Trophoblast cell (in vitro differentiated cells and primary cell): ENCODE measurements at regions not wholly inside any gene's neighbourhood (a gene's known extent, or its start where the extent isn't known, plus 50 kb on each side); places are given as distances from the start of the nearest gene placed in this dataset.

Source experiments
- DNase-seq, 2 donors: peaks; one replicate each; pipeline ENCODE4 v3.0.0-alpha.2; 2016
- H2AFZ ChIP-seq: 2 replicates; pipeline ENCODE4 v1.6.1; 2013; ENCODE audit warnings: low read length, moderate library complexity, mild to moderate bottlenecking; ENCODE audit not compliant: insufficient read depth, poor library complexity
- H2AK5ac ChIP-seq: 2 replicates; pipeline ENCODE4 v1.6.1; 2013; ENCODE audit warnings: mild to moderate bottlenecking, low read length
- H2BK120ac ChIP-seq: 2 replicates; pipeline ENCODE4 v1.6.1; 2013; ENCODE audit warnings: low read length, mild to moderate bottlenecking, moderate library complexity; ENCODE audit not compliant: insufficient read depth, poor library complexity
- H2BK12ac ChIP-seq: 2 replicates; pipeline ENCODE4 v1.6.1; 2013; ENCODE audit warnings: mild to moderate bottlenecking, low read length, moderate library complexity
- H2BK5ac ChIP-seq: 2 replicates; pipeline ENCODE4 v1.6.1; 2013; ENCODE audit warnings: low read length, low read depth, moderate library complexity, mild to moderate bottlenecking; ENCODE audit not compliant: poor library complexity
- H3K14ac ChIP-seq: 2 replicates; pipeline ENCODE4 v1.6.1; 2013; ENCODE audit warnings: mild to moderate bottlenecking, low read length
- H3K18ac ChIP-seq: 2 replicates; pipeline ENCODE4 v1.6.1; 2013; ENCODE audit warnings: mild to moderate bottlenecking, low read length
- H3K23ac ChIP-seq: 2 replicates; pipeline ENCODE4 v1.6.1; 2013; ENCODE audit warnings: low read length
- H3K27ac ChIP-seq: 2 replicates; pipeline ENCODE4 v1.5.1; 2013; ENCODE audit warnings: low read depth, mild to moderate bottlenecking, inconsistent platforms, low read length, moderate library complexity
- H3K27me3 ChIP-seq: 2 replicates; pipeline ENCODE4 v1.6.1; 2013; ENCODE audit warnings: inconsistent platforms, mild to moderate bottlenecking, low read length, moderate library complexity; ENCODE audit not compliant: insufficient read depth
- H3K36me3 ChIP-seq, 2 experiments: 1 replicate in 1 of 2; 2 replicates in 1 of 2; pipeline ENCODE4 v1.6.1; 2013; ENCODE audit warnings: low read length in 2 of 2, mild to moderate bottlenecking in 2 of 2, moderate library complexity in 1 of 2; ENCODE audit not compliant: insufficient read depth in 2 of 2, control insufficient read depth in 1 of 2
- H3K4ac ChIP-seq: 2 replicates; pipeline ENCODE4 v1.6.1; 2013; ENCODE audit warnings: low read depth, mild to moderate bottlenecking, low read length, moderate library complexity
- H3K4me1 ChIP-seq, 2 experiments: 1 replicate in 1 of 2; 2 replicates in 1 of 2; pipeline ENCODE4 v1.6.1; 2013; ENCODE audit warnings: low read length in 2 of 2, mild to moderate bottlenecking in 2 of 2, moderate library complexity in 1 of 2; ENCODE audit not compliant: insufficient read depth in 2 of 2, control insufficient read depth in 1 of 2
- H3K4me2 ChIP-seq: 2 replicates; pipeline ENCODE4 v1.6.1; 2013; ENCODE audit warnings: inconsistent platforms, mild to moderate bottlenecking, low read length, moderate library complexity
- H3K4me3 ChIP-seq: 2 replicates; pipeline ENCODE4 v1.5.1; 2013; ENCODE audit warnings: mild to moderate bottlenecking, low read depth, low read length, inconsistent platforms
- H3K79me1 ChIP-seq: one replicate; pipeline ENCODE4 v1.6.1; 2013; ENCODE audit warnings: low read length
- H3K79me2 ChIP-seq: 2 replicates; pipeline ENCODE4 v1.6.1; 2013; ENCODE audit warnings: low read length, mild to moderate bottlenecking; ENCODE audit not compliant: control insufficient read depth, insufficient read depth, poor library complexity
- H3K9ac ChIP-seq: 2 replicates; pipeline ENCODE4 v1.6.1; 2013; ENCODE audit warnings: mild to moderate bottlenecking, low read length
- H3K9me3 ChIP-seq: 2 replicates; pipeline ENCODE4 v1.6.1; 2013; ENCODE audit warnings: low read depth, mild to moderate bottlenecking, control low read depth, inconsistent platforms, low read length; ENCODE audit not compliant: insufficient read depth
- H4K12ac ChIP-seq: 2 replicates; pipeline ENCODE4 v1.6.1; 2013; ENCODE audit warnings: low read depth, mild to moderate bottlenecking, low read length, moderate library complexity
- H4K8ac ChIP-seq: 2 replicates; pipeline ENCODE4 v1.6.1; 2013; ENCODE audit warnings: low read depth, mild to moderate bottlenecking, low read length, moderate library complexity
- H4K91ac ChIP-seq: one replicate; pipeline ENCODE4 v1.6.1; 2013; ENCODE audit warnings: low read depth, mild to moderate bottlenecking, low read length, moderate library complexity
- WGBS: extraction: QIAGEN DNeasy Blood & Tissue Kit; methylation state at CpG from one replicate; pipeline ENCODE4 v1.1.7; 2013; ENCODE audit warnings: missing lambda C conversion rate; ENCODE audit not compliant: insufficient read length, insufficient coverage; ENCODE audit errors: extremely low coverage; 5-methylcytosine and 5-hydroxymethylcytosine counted together

GRCh38 chr14:58912799-58913432 is 275.2 kb downstream of the DACT1 start:
- Histone ChIP-seq H3K36me3 (no peaks in the 10 kb centered on the region), H3K27ac (no peak overlapping the region), H3K23ac (no peak overlapping the region), H3K14ac (no peak overlapping the region), H3K4me2 (no peak overlapping the region), H3K4me1 (no peaks in the 10 kb centered on the region), H2AK5ac (no peak overlapping the region), H3K27me3 (no peaks in the 10 kb centered on the region), H3K18ac (no peak overlapping the region), H2BK12ac (no peak overlapping the region), H4K91ac (no peak overlapping the region), H3K79me2 (no peaks in the 10 kb centered on the region), H4K12ac (no peak overlapping the region), H2AFZ (no peak overlapping the region), H3K9ac (no peak overlapping the region), H4K8ac (no peak overlapping the region), H3K4ac (no peak overlapping the region), H2BK120ac (no peak overlapping the region), H3K79me1 (no peaks in the 10 kb centered on the region), H3K4me3 (no peak overlapping the region), H3K9me3 (no peaks in the 10 kb centered on the region), H2BK5ac (no peak overlapping the region)
- WGBS = no CpG with 5 or more reads among the region's 3 CpGs
- no peak for DNase-seq

GRCh38 chr14:58914279-58914855 is 274.1 kb upstream of the DAAM1 start:
- Histone ChIP-seq H3K14ac (no peak overlapping the region), H3K9me3 (no peaks in the 10 kb centered on the region), H2AFZ (no peak overlapping the region), H4K91ac (no peak overlapping the region), H2AK5ac (no peak overlapping the region), H3K18ac (no peak overlapping the region), H2BK120ac (no peak overlapping the region), H3K27me3 (no peaks in the 10 kb centered on the region), H3K23ac (no peak overlapping the region), H3K36me3 (no peaks in the 10 kb centered on the region), H3K9ac (no peak overlapping the region), H3K79me2 (no peaks in the 10 kb centered on the region), H4K12ac (no peak overlapping the region), H3K4ac (no peak overlapping the region), H3K4me2 (no peak overlapping the region), H3K27ac (no peak overlapping the region), H3K4me1 (peaks cover 0 to 4% of the 10 kb centered on the region in 2 experiments), H3K79me1 (no peaks in the 10 kb centered on the region), H2BK12ac (no peak overlapping the region), H2BK5ac (no peak overlapping the region), H3K4me3 (no peak overlapping the region), H4K8ac (no peak overlapping the region)
- DNase-seq = no peak
- WGBS = no CpG with 5 or more reads among the region's 10 CpGs

- H4K91ac ChIP-seq = no peak overlapping the region
These were observed 272.8 kb upstream of the DAAM1 start for GRCh38 chr14:58915646-58916045.

GRCh38 chr14:58918066-58918738 is 270.3 kb upstream of the DAAM1 start:
- WGBS = no CpG with 5 or more reads among the region's 6 CpGs

More at GRCh38 chr14:58915646-58916045, 272.8 kb upstream of the DAAM1 start:
- no CpG with 5 or more reads among the region's 2 CpGs for WGBS
- Histone ChIP-seq H3K4me3 (no peak overlapping the region), H2BK5ac (no peak overlapping the region), H3K4ac (no peak overlapping the region), H4K8ac (no peak overlapping the region), H3K79me1 (no peaks in the 10 kb centered on the region), H3K27ac (no peak overlapping the region), H3K14ac (no peak overlapping the region), H3K18ac (no peak overlapping the region), H3K27me3 (no peaks in the 10 kb centered on the region), H3K23ac (no peak overlapping the region), H2BK12ac (no peak overlapping the region), H3K36me3 (no peaks in the 10 kb centered on the region), H3K9me3 (no peaks in the 10 kb centered on the region), H3K4me1 (peaks cover 0 to 4% of the 10 kb centered on the region in 2 experiments), H4K12ac (no peak overlapping the region), H2BK120ac (no peak overlapping the region), H3K9ac (no peak overlapping the region), H2AFZ (no peak overlapping the region), H2AK5ac (no peak overlapping the region), H3K4me2 (no peak overlapping the region), H3K79me2 (no peaks in the 10 kb centered on the region)
- DNase-seq = no peak

More at GRCh38 chr14:58918066-58918738, 270.3 kb upstream of the DAAM1 start:
- Histone ChIP-seq H2AFZ (no peak overlapping the region), H3K18ac (no peak overlapping the region), H3K4me1 (peaks cover 0 to 4% of the 10 kb centered on the region in 2 experiments), H2AK5ac (no peak overlapping the region), H3K4me2 (no peak overlapping the region), H3K4me3 (no peak overlapping the region), H3K9ac (no peak overlapping the region), H3K79me2 (no peaks in the 10 kb centered on the region), H2BK12ac (no peak overlapping the region), H4K91ac (no peak overlapping the region), H2BK5ac (no peak overlapping the region), H3K14ac (no peak overlapping the region), H4K12ac (no peak overlapping the region), H3K4ac (no peak overlapping the region), H3K9me3 (no peaks in the 10 kb centered on the region), H3K27ac (no peak overlapping the region), H3K27me3 (no peaks in the 10 kb centered on the region), H3K36me3 (no peaks in the 10 kb centered on the region), H3K23ac (no peak overlapping the region), H4K8ac (no peak overlapping the region), H2BK120ac (no peak overlapping the region), H3K79me1 (no peaks in the 10 kb centered on the region)
- DNase-seq = peak; percentile 39 to 77
